Keratinocyte (primary cell): ENCODE measurements at regions not wholly inside any gene's neighbourhood (a gene's known extent, or its start where the extent isn't known, plus 50 kb on each side); places are given as distances from the start of the nearest gene placed in this dataset.

ENCODE experiments used
- DNase-seq: peaks from one replicate; pipeline ENCODE4 v3.0.0-alpha.2; 2011; ENCODE audit warnings: low read depth, missing footprints, low spot score
- FAIRE-seq: peaks from 2 replicates; lab custom pipeline; 2011; peaks lifted over from hg19 to GRCh38; lab: Jason Lieb, UNC
- H2AFZ ChIP-seq: 2 replicates; pipeline ENCODE4 v1.6.0; 2012; ENCODE audit warnings: low read length, control low read depth, inconsistent platforms; ENCODE audit not compliant: control insufficient read depth
- H3K27ac ChIP-seq: 2 replicates; pipeline ENCODE4 v1.5.1; 2011; ENCODE audit warnings: low read length; ENCODE audit not compliant: control insufficient read depth, insufficient read depth
- H3K27me3 ChIP-seq: 3 replicates; pipeline ENCODE4 v1.6.0; 2011; ENCODE audit warnings: low read length; ENCODE audit not compliant: control insufficient read depth, insufficient read depth; ENCODE audit errors: extremely low read depth
- H3K36me3 ChIP-seq, 2 experiments: 2 replicates in 1 of 2; 3 replicates in 1 of 2; pipeline ENCODE4 v1.5.1; 2011; ENCODE audit warnings: low read length in 2 of 2, mild to moderate bottlenecking in 1 of 2; ENCODE audit not compliant: control insufficient read depth in 2 of 2, insufficient read depth in 2 of 2; ENCODE audit errors: extremely low read depth in 1 of 2
- H3K4me1 ChIP-seq: 3 replicates; pipeline ENCODE4 v1.5.1; 2011; ENCODE audit warnings: low read length; ENCODE audit not compliant: control insufficient read depth, insufficient read depth; ENCODE audit errors: extremely low read depth
- H3K4me2 ChIP-seq: 3 replicates; pipeline ENCODE4 v1.6.0; 2011; ENCODE audit warnings: low read depth, low read length; ENCODE audit not compliant: control insufficient read depth, insufficient read depth; ENCODE audit errors: extremely low read depth
- H3K4me3 ChIP-seq, 3 experiments: fragments of 200-600 bp in 1 of 3; sonication (generic) in 1 of 3; 2 replicates in 2 of 3; 3 replicates in 1 of 3; pipeline ENCODE4 v1.5.1; 2011 to 2016; ENCODE audit warnings: low read length in 3 of 3, mild to moderate bottlenecking in 3 of 3, control low read depth in 2 of 3, inconsistent platforms in 1 of 3, low read depth in 1 of 3, mixed read lengths in 1 of 3, mixed run types in 1 of 3, moderate library complexity in 1 of 3; ENCODE audit not compliant: control insufficient read depth in 2 of 3, insufficient read depth in 2 of 3; ENCODE audit errors: extremely low read depth in 1 of 3
- H3K79me2 ChIP-seq: 2 replicates; pipeline ENCODE4 v1.6.0; 2012; ENCODE audit warnings: low read length; ENCODE audit not compliant: control insufficient read depth, insufficient read depth
- H3K9ac ChIP-seq: 3 replicates; pipeline ENCODE4 v1.6.0; 2011; ENCODE audit warnings: low read length; ENCODE audit not compliant: control insufficient read depth, insufficient read depth; ENCODE audit errors: extremely low read depth
- H3K9me1 ChIP-seq: 3 replicates; pipeline ENCODE4 v1.6.0; 2011; ENCODE audit warnings: low read length; ENCODE audit not compliant: control insufficient read depth, insufficient read depth; ENCODE audit errors: extremely low read depth
- H3K9me3 ChIP-seq: 2 replicates; pipeline ENCODE4 v1.5.1; 2012; ENCODE audit warnings: low read depth, low read length; ENCODE audit not compliant: control insufficient read depth
- H4K20me1 ChIP-seq: 3 replicates; pipeline ENCODE4 v1.6.0; 2011; ENCODE audit warnings: low read length; ENCODE audit not compliant: control insufficient read depth, insufficient read depth; ENCODE audit errors: extremely low read depth
- CTCF ChIP-seq, 3 experiments: IDR thresholded peaks in 1 of 3; conservative IDR thresholded peaks in 1 of 3; optimal IDR thresholded peaks in 1 of 3; 2 replicates in 2 of 3; 3 replicates in 1 of 3; pipeline versions ENCODE3 to v1.5.1; 2011; ENCODE audit warnings: low read length in 3 of 3, mild to moderate bottlenecking in 3 of 3, moderate library complexity in 2 of 3, control low read depth in 1 of 3, inconsistent platforms in 1 of 3; ENCODE audit not compliant: insufficient read depth in 2 of 3; ENCODE audit errors: extremely low read depth in 1 of 3
- EZH2 ChIP-seq: IDR thresholded peaks from one replicate; pipeline ENCODE4 v1.6.1; 2012; ENCODE audit warnings: inconsistent platforms, mild to moderate bottlenecking, low read length, moderate library complexity
- dilution Hi-C: fragments of 300-500 bp; cut with MboI; formaldehyde crosslinking; loops from one replicate; pipeline ENCODE4 v1.7.0; 2020; ENCODE audit warnings: low sequenced_read_pairs; ENCODE audit not compliant: extremely low pct_ligation_motif_present

- Histone ChIP-seq H3K4me3 (no peak overlapping the region), H2AFZ (no peak overlapping the region), H3K36me3 (no peaks in the 10 kb centered on the region), H3K4me1 (no peaks in the 10 kb centered on the region), H3K79me2 (no peaks in the 10 kb centered on the region), H3K9ac (no peak overlapping the region), H3K9me3 (no peaks in the 10 kb centered on the region), H3K27ac (no peak overlapping the region), H3K27me3 (no peaks in the 10 kb centered on the region), H4K20me1 (no peaks in the 10 kb centered on the region), H3K9me1 (no peaks in the 10 kb centered on the region), H3K4me2 (no peak overlapping the region)
- TF ChIP-seq EZH2 (no peak), CTCF (optimal IDR thresholded peaks at IDR 0.05 in 1 of 3, IDR thresholded peaks at IDR 0.05 in 1 of 3, conservative IDR thresholded peaks at IDR 0.05 in 1 of 3; ENCODE audit: extremely low read depth in 1 of 3, insufficient read depth in 2 of 3, low read length in 3 of 3) (no peak)
- DNase-seq (no peak), FAIRE-seq (no peak)
- dilution Hi-C loops = no loop called here
Measured at GRCh38 chr2:220181165-220181564, 553.7 kb downstream of the SLC4A3 start.

- no peak overlapping the region for H3K4me2 ChIP-seq
- FAIRE-seq = no peak
- dilution Hi-C loops = no loop called here
Measured at GRCh38 chr2:220182790-220183189, 555.4 kb downstream of the SLC4A3 start.

More at GRCh38 chr2:220182790-220183189, 555.4 kb downstream of the SLC4A3 start:
- H2AFZ ChIP-seq = no peak overlapping the region
- no peaks in the 10 kb centered on the region for H3K27me3 ChIP-seq
- no peak overlapping the region for H3K4me3 ChIP-seq
- H3K9me1 ChIP-seq = no peaks in the 10 kb centered on the region
- H3K9me3 ChIP-seq = no peaks in the 10 kb centered on the region
- no peaks in the 10 kb centered on the region for H3K36me3 ChIP-seq
- H3K27ac ChIP-seq = no peak overlapping the region
- no peak for TF ChIP-seq CTCF (optimal IDR thresholded peaks at IDR 0.05 in 1 of 3, IDR thresholded peaks at IDR 0.05 in 1 of 3, conservative IDR thresholded peaks at IDR 0.05 in 1 of 3; ENCODE audit: extremely low read depth in 1 of 3, insufficient read depth in 2 of 3, low read length in 3 of 3)
- no peak for TF ChIP-seq EZH2
- H3K4me1 ChIP-seq = no peaks in the 10 kb centered on the region
- no peak overlapping the region for H3K9ac ChIP-seq
- DNase-seq = no peak
- H3K79me2 ChIP-seq = no peaks in the 10 kb centered on the region
- no peaks in the 10 kb centered on the region for H4K20me1 ChIP-seq
